D721Med (cell line): ENCODE measurements at regions not wholly inside any gene's neighbourhood (a gene's known extent, or its start where the extent isn't known, plus 50 kb on each side); places are given as distances from the start of the nearest gene placed in this dataset.

Experiments
- DNase-seq: peaks from one replicate; pipeline ENCODE4 v3.0.0; 2011; ENCODE audit warnings: low spot score; ENCODE audit not compliant: insufficient read length
- FAIRE-seq: peaks from 2 replicates; lab custom pipeline; 2011; peaks lifted over from hg19 to GRCh38; lab: Jason Lieb, UNC
- TF ChIP-seq, protein P1 (sequence below): IDR thresholded peaks from 2 replicates; pipeline ENCODE4 v1.5.1; 2012; ENCODE audit warnings: mild to moderate bottlenecking, control low read depth; ENCODE audit not compliant: insufficient read depth; ENCODE audit errors: missing control alignments

DNA sequence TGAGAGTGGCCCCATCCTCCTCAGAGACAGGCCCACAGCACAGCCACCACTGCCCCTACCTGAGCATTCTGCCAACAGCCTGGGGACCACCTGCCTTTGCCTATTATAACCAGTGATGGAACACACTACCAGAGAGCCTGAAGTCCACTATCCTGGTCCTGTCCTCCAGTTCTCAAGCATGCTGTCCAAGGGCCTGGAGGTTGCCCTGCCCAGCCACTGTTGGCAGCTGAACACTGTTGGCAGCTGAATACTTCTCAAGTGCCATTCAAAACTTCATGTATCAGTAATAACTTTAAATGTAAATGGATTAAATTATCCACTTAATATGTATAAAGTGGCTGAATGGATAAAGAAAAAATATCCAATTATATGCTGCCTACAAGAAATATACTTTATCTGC, 194.3 kb upstream of the JADE1 start:
- DNase-seq, result no peak
- no peak for FAIRE-seq
- TF ChIP-seq, protein P1, sequence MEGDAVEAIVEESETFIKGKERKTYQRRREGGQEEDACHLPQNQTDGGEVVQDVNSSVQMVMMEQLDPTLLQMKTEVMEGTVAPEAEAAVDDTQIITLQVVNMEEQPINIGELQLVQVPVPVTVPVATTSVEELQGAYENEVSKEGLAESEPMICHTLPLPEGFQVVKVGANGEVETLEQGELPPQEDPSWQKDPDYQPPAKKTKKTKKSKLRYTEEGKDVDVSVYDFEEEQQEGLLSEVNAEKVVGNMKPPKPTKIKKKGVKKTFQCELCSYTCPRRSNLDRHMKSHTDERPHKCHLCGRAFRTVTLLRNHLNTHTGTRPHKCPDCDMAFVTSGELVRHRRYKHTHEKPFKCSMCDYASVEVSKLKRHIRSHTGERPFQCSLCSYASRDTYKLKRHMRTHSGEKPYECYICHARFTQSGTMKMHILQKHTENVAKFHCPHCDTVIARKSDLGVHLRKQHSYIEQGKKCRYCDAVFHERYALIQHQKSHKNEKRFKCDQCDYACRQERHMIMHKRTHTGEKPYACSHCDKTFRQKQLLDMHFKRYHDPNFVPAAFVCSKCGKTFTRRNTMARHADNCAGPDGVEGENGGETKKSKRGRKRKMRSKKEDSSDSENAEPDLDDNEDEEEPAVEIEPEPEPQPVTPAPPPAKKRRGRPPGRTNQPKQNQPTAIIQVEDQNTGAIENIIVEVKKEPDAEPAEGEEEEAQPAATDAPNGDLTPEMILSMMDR, result no peak

DNA sequence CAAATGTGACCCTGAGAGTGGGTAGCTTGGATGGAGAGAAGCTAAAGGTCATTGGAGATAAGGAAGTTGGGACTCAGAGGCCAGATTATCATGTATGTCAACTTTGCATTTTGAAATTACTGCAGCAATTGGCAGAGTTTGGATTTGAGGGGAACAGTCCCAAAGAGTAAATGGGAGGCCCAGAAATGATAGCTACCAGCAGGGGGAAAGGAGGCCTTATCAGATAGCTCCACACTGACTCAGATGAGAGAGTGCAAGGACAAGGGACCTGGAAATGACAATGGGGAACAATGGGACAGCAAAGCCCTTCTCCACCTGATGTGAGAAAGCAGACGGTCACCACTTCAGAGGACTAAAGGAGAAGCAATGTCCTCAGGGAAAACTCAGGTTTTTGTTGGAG, 201.5 kb upstream of the JADE1 start:
- FAIRE-seq (no peak), DNase-seq (no peak)
- TF ChIP-seq, protein P1, result no peak

DNA sequence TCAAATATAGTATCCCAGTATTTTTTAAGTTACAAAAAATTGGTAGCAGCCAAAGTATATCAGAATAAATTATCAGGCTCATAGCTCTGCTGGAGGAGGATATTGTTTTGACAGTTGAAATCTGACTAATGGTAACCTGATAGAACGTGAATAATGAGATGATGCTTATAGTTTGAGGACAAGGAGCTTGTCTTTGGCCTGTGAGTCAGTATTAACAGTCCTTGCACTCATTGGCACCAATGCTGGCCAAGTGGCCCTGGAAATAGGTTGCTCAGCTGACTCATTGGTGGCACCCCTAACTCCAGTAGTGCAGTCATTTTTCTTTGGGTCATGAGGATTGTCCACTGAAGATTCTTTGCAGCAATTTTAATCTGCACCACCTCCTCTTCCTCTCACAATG, 203.3 kb upstream of the JADE1 start:
- DNase-seq (no peak), FAIRE-seq (no peak)
- TF ChIP-seq, protein P1, result no peak

DNA sequence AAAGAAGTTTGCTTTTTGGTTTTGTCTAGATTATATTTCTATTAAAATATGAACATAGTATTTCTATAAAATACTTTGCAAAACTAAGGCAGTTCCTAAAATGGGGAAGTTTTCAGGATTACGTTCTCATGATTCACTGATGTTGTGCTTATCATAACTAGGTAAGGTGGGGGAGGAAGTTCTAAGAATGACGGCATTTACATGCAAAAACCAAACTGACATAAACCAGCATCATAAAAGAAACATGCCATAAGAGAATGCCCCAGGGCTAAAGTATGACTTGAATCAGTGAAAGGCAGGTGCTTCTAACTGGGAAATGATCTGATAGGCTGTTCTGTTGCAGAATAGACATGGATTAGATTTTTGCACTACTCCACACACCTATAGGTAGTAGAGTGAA, 204.7 kb upstream of the JADE1 start:
- DNase-seq (no peak), FAIRE-seq (no peak)
- TF ChIP-seq, protein P1, result no peak

DNA sequence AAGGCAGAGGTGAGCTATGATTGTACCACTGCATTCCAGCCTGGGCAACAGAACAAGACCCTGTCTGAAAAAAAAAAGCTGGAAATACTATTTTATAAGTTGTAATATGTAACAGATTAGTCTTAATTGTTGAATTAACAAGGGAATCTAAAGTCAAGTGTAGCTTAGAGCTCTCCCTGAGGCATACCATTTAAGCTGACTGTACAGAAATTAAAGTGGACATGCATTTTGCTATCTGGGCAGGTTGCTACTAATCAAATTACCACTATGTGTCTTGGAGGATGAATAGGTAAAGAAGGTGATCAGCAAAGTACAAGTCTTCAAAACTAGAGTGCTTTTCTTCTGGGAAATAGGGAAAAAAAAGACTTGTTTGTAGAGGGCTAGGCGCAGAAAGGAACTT, 205.3 kb upstream of the JADE1 start:
- DNase-seq (no peak), FAIRE-seq (no peak)
- TF ChIP-seq, protein P1, result no peak

DNA sequence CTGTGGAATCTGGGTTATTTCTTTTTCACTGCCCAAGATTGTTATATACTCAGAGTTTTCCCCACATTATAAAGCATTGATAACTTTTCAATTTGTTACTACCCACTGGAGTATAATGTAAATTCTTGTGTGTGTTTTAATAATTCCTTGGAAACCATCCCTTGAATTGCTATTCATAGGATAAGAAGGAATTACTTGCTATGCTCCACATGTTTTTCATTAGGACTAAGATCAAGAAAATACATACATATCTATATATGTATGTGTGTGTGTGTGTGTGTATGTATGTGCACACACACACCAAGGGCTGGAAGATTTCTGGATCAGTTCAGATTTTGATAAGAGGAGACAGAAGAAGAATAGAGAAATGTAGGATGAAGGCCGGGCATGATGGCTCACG, 206.4 kb upstream of the JADE1 start:
- no peak for FAIRE-seq

DNA sequence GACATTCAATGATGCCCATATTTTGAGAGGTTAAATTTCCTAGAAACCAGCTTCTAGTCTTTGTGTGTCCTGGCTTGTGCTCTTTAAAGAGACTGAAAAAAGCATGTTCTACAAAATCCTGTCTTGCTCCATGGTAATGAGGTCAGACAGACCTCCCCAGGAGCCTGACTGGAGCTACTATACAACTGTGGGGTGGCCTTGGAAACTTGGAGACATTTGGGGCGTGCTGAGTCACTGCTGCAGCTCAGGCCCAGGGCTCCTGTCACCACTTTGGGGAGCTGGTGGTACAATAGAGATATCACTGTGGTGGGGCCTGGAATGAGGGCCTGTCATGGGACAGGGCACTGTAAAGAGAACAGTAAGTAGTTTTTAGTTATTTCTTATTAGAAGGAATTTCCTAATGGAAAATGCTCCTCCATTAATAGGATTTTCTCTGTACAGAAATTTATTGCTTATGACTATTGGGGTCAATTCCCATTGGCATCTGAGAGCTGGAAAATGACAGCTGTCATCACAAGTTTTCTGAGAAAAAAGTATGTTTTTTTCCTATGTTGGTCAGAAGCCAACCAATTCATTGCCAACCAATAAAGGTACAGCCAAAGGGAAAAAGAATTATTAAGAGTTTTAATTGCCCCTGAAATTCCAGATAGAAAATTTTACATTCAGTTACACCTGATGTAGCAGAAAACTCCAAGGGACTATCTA, 207.4 kb upstream of the JADE1 start:
- no peak for DNase-seq
- FAIRE-seq, result no peak
- TF ChIP-seq, protein P1, result no peak

More for the DNA sequence above, 206.4 kb upstream of the JADE1 start:
- TF ChIP-seq, protein P1, result no peak
- DNase-seq, result no peak
